ENCODE measurements at regions not wholly inside any gene's neighbourhood (a gene's known extent, or its start where the extent isn't known, plus 50 kb on each side); places are given as distances from the start of the nearest gene placed in this dataset.

- ATAC-seq (ENCODE audit: insufficient number of reproducible peaks, low FRiP score, low read depth): no peak
- Histone ChIP-seq H3K27me3 (replicated peaks; ENCODE audit: insufficient read depth) (no peaks in the 10 kb centered on the region), H3K36me3 (no peaks in the 10 kb centered on the region), H3K27ac (no peak overlapping the region), H3K4me1 (ENCODE audit: control insufficient read depth in 1 of 2, low read depth in 2 of 2) (peaks cover 0 to 8% of the 10 kb centered on the region in 2 donors), H3K9me3 (no peaks in the 10 kb centered on the region), H3K4me3 (no peak overlapping the region)
- no peak for DNase-seq (ENCODE audit: low spot score)
- no peak for TF ChIP-seq CTCF (IDR thresholded peaks at IDR 0.05)
Measured at GRCh38 chr22:49157529-49158339, 669.9 kb downstream of the BRD1 start.

GRCh38 chr22:49156662-49157285, 670.9 kb downstream of the BRD1 start:
- no peak for DNase-seq (ENCODE audit: low spot score)
- TF ChIP-seq CTCF (IDR thresholded peaks at IDR 0.05): no peak
- no peaks in the 10 kb centered on the region for H3K36me3 ChIP-seq
- no peak overlapping the region for H3K27ac ChIP-seq
- no peaks in the 10 kb centered on the region for H3K9me3 ChIP-seq
- H3K4me3 ChIP-seq: no peak overlapping the region
- H3K27me3 ChIP-seq (replicated peaks; ENCODE audit: insufficient read depth): no peaks in the 10 kb centered on the region
- ATAC-seq (ENCODE audit: insufficient number of reproducible peaks, low FRiP score, low read depth): no peak
- peaks cover 0 to 8% of the 10 kb centered on the region in 2 donors for H3K4me1 ChIP-seq (ENCODE audit: control insufficient read depth in 1 of 2, low read depth in 2 of 2)

DNA sequence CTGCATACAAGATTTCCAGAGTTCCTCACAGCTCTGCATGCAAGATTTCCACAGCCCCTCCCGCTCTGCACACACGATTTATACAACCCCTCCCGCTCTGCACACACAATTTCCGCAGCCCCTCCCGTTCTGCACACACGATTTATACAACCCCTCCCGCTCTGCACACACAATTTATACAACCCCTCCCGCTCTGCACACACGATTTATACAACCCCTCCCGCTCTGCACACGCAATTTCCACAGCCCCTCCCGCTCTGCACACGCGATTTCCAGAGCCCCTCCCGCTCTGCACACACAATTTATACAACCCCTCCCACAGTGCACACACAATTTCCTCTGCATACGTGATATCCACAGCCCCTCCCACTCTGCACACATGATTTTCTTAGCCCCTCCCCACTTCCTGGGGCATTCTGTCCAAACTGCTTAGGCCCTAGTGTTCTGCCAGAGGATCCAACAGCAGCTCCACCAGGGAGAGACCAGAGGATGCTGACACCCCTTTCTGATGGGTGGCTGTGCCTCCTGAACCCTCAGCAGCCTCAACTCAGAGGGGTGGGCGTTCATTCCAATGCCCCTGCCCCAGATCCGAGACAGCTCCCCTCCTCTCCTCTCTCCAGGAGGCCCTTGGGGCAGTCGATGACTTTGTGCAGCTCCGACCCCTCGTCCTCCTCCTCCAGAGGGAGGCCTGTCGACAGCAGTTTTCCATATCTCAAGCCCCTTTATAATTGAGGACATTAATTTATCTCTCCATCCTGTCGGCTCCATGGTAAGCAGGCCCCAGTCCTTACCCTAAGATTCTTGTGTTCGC, 671.7 kb downstream of the BRD1 start:
- H3K4me3 ChIP-seq: no peak overlapping the region
- H3K9me3 ChIP-seq: no peaks in the 10 kb centered on the region
- no peaks in the 10 kb centered on the region for H3K36me3 ChIP-seq
- no peak overlapping the region for H3K27ac ChIP-seq
- no peak for DNase-seq (ENCODE audit: low spot score)
- no peak for ATAC-seq (ENCODE audit: insufficient number of reproducible peaks, low FRiP score, low read depth)
- H3K27me3 ChIP-seq (replicated peaks; ENCODE audit: insufficient read depth): no peaks in the 10 kb centered on the region
- H3K4me1 ChIP-seq (ENCODE audit: control insufficient read depth in 1 of 2, low read depth in 2 of 2): peaks cover 0 to 8% of the 10 kb centered on the region in 2 donors
- no peak for TF ChIP-seq CTCF (IDR thresholded peaks at IDR 0.05)

- DNase-seq (ENCODE audit: low spot score): no peak
- no peak overlapping the region for H3K27ac ChIP-seq
- H3K27me3 ChIP-seq (replicated peaks; ENCODE audit: insufficient read depth): no peaks in the 10 kb centered on the region
- no peak for ATAC-seq (ENCODE audit: insufficient number of reproducible peaks, low FRiP score, low read depth)
- no peaks in the 10 kb centered on the region for H3K36me3 ChIP-seq
- no peak for TF ChIP-seq CTCF (IDR thresholded peaks at IDR 0.05)
- H3K4me1 ChIP-seq (ENCODE audit: control insufficient read depth in 1 of 2, low read depth in 2 of 2): peaks cover 0 to 7% of the 10 kb centered on the region in 2 donors
- no peak overlapping the region for H3K4me3 ChIP-seq
- no peaks in the 10 kb centered on the region for H3K9me3 ChIP-seq
Measured at GRCh38 chr22:49155039-49155769, 672.5 kb downstream of the BRD1 start.
